MG63 (cell line): ENCODE measurements at regions not wholly inside any gene's neighbourhood (a gene's known extent, or its start where the extent isn't known, plus 50 kb on each side); places are given as distances from the start of the nearest gene placed in this dataset.
A peak's percentile ranks its signal among the peaks of the same experiment; 100 is the strongest.

Source experiments
- DNase-seq: peaks from one replicate; pipeline ENCODE4 v3.0.0-alpha.2; 2020
- H3K27me3 ChIP-seq: fragments of 250-450 bp; sonication (Bioruptor Pico); 2 replicates; pipeline ENCODE4 v1.5.1; 2020; ENCODE audit warnings: mild to moderate bottlenecking, moderate library complexity
- H3K36me3 ChIP-seq: fragments of 250-450 bp; sonication (Bioruptor Pico); 2 replicates; pipeline ENCODE4 v1.5.1; 2020; ENCODE audit warnings: mild to moderate bottlenecking, moderate library complexity
- H3K4me3 ChIP-seq: fragments of 250-450 bp; sonication (Bioruptor Pico); 2 replicates; pipeline ENCODE4 v1.5.1; 2020; ENCODE audit warnings: mild to moderate bottlenecking, moderate library complexity
- H3K9me3 ChIP-seq: fragments of 250-450 bp; sonication (Bioruptor Pico); 2 replicates; pipeline ENCODE4 v1.5.1; 2020; ENCODE audit warnings: mild to moderate bottlenecking, moderate library complexity

- DNase-seq: no peak
- H3K9me3 ChIP-seq: peaks cover 5% of the 10 kb centered on the region; the same call in 1 of the 2 replicates
- no peaks in the 10 kb centered on the region for H3K27me3 ChIP-seq
- no peaks in the 10 kb centered on the region for H3K36me3 ChIP-seq
- no peak overlapping the region for H3K4me3 ChIP-seq
Measured at GRCh38 chr13:48761256-48761655, 107.5 kb downstream of the CYSLTR2 start.

GRCh38 chr13:48769107-48769704, 115.5 kb downstream of the CYSLTR2 start:
- Histone ChIP-seq H3K36me3 (no peaks in the 10 kb centered on the region), H3K4me3 (no peak overlapping the region)
- peak; percentile 49 for DNase-seq

GRCh38 chr13:48770372-48770771, 116.6 kb downstream of the CYSLTR2 start:
- Histone ChIP-seq H3K36me3 (no peaks in the 10 kb centered on the region), H3K27me3 (no peaks in the 10 kb centered on the region), H3K4me3 (no peak overlapping the region), H3K9me3 (peaks cover 9% of the 10 kb centered on the region)
- no peak for DNase-seq

More at GRCh38 chr13:48769107-48769704, 115.5 kb downstream of the CYSLTR2 start:
- Histone ChIP-seq H3K27me3 (no peaks in the 10 kb centered on the region), H3K9me3 (peaks cover 12% of the 10 kb centered on the region)

GRCh38 chr13:48772908-48773307, 119.2 kb downstream of the CYSLTR2 start:
- H3K9me3 ChIP-seq: peaks cover 5% of the 10 kb centered on the region; the same call in 1 of the 2 replicates
- H3K4me3 ChIP-seq: no peak overlapping the region
- no peaks in the 10 kb centered on the region for H3K27me3 ChIP-seq
- no peak for DNase-seq
- H3K36me3 ChIP-seq: no peaks in the 10 kb centered on the region

GRCh38 chr13:48773531-48774275, 120.0 kb downstream of the CYSLTR2 start:
- H3K27me3 ChIP-seq: no peaks in the 10 kb centered on the region
- no peaks in the 10 kb centered on the region for H3K36me3 ChIP-seq
- H3K4me3 ChIP-seq: no peak overlapping the region
- H3K9me3 ChIP-seq: peaks cover under 1% of the 10 kb centered on the region; the same call in 1 of the 2 replicates
- no peak for DNase-seq

GRCh38 chr13:48775285-48775684, 121.6 kb downstream of the CYSLTR2 start:
- no peak for DNase-seq
- H3K4me3 ChIP-seq: no peak overlapping the region
- H3K36me3 ChIP-seq: no peaks in the 10 kb centered on the region
- no peaks in the 10 kb centered on the region for H3K9me3 ChIP-seq
- H3K27me3 ChIP-seq: no peaks in the 10 kb centered on the region

- no peaks in the 10 kb centered on the region for H3K36me3 ChIP-seq
- no peak overlapping the region for H3K4me3 ChIP-seq
- peak; percentile 43 for DNase-seq
- peaks cover 2% of the 10 kb centered on the region; the same call in 1 of the 2 replicates for H3K9me3 ChIP-seq
- H3K27me3 ChIP-seq: no peaks in the 10 kb centered on the region
Measured at GRCh38 chr13:48775804-48776203, 122.1 kb downstream of the CYSLTR2 start.

GRCh38 chr13:48776401-48776800, 122.7 kb downstream of the CYSLTR2 start:
- H3K36me3 ChIP-seq: no peaks in the 10 kb centered on the region
- no peak for DNase-seq
- H3K9me3 ChIP-seq: peaks cover 8% of the 10 kb centered on the region; the same call in 1 of the 2 replicates
- no peaks in the 10 kb centered on the region for H3K27me3 ChIP-seq
- no peak overlapping the region for H3K4me3 ChIP-seq

GRCh38 chr13:48778610-48779009, 124.9 kb downstream of the CYSLTR2 start:
- H3K27me3 ChIP-seq: no peaks in the 10 kb centered on the region
- no peaks in the 10 kb centered on the region for H3K36me3 ChIP-seq
- no peak overlapping the region for H3K4me3 ChIP-seq
- H3K9me3 ChIP-seq: peaks cover 12% of the 10 kb centered on the region; the same call in 1 of the 2 replicates
- no peak for DNase-seq

- H3K27me3 ChIP-seq: no peaks in the 10 kb centered on the region
- H3K4me3 ChIP-seq: no peak overlapping the region
- peaks cover 12% of the 10 kb centered on the region; the same call in 1 of the 2 replicates for H3K9me3 ChIP-seq
- no peaks in the 10 kb centered on the region for H3K36me3 ChIP-seq
- DNase-seq: no peak
Measured at GRCh38 chr13:48780713-48781341, 127.1 kb downstream of the CYSLTR2 start.

- Histone ChIP-seq H3K4me3 (no peak overlapping the region), H3K27me3 (no peaks in the 10 kb centered on the region), H3K36me3 (no peaks in the 10 kb centered on the region), H3K9me3 (peaks cover 12% of the 10 kb centered on the region; the same call in 1 of the 2 replicates)
- DNase-seq: no peak
Measured at GRCh38 chr13:48782429-48782840, 128.7 kb downstream of the CYSLTR2 start.

- peak; percentile 27 for DNase-seq
- H3K27me3 ChIP-seq: no peaks in the 10 kb centered on the region
Measured at GRCh38 chr13:48783181-48783630, 129.5 kb downstream of the CYSLTR2 start.

GRCh38 chr13:48783695-48784230, 130.0 kb downstream of the CYSLTR2 start:
- Histone ChIP-seq H3K4me3 (no peak overlapping the region), H3K27me3 (no peaks in the 10 kb centered on the region), H3K36me3 (no peaks in the 10 kb centered on the region), H3K9me3 (peaks cover 12% of the 10 kb centered on the region; the same call in 1 of the 2 replicates)
- DNase-seq: no peak

More at GRCh38 chr13:48783181-48783630, 129.5 kb downstream of the CYSLTR2 start:
- peaks cover 12% of the 10 kb centered on the region; the same call in 1 of the 2 replicates for H3K9me3 ChIP-seq
- H3K36me3 ChIP-seq: no peaks in the 10 kb centered on the region
- no peak overlapping the region for H3K4me3 ChIP-seq

GRCh38 chr13:48784916-48785548, 131.3 kb downstream of the CYSLTR2 start:
- Histone ChIP-seq H3K9me3 (peaks cover 12% of the 10 kb centered on the region; the same call in 1 of the 2 replicates), H3K27me3 (no peaks in the 10 kb centered on the region), H3K4me3 (no peak overlapping the region), H3K36me3 (no peaks in the 10 kb centered on the region)
- no peak for DNase-seq

GRCh38 chr13:48790199-48790598, 136.5 kb downstream of the CYSLTR2 start:
- H3K27me3 ChIP-seq: no peaks in the 10 kb centered on the region
- no peak overlapping the region for H3K4me3 ChIP-seq
- no peaks in the 10 kb centered on the region for H3K9me3 ChIP-seq
- no peaks in the 10 kb centered on the region for H3K36me3 ChIP-seq
- DNase-seq: no peak

- Histone ChIP-seq H3K36me3 (no peaks in the 10 kb centered on the region), H3K27me3 (no peaks in the 10 kb centered on the region), H3K9me3 (no peaks in the 10 kb centered on the region), H3K4me3 (no peak overlapping the region)
- DNase-seq: no peak
Measured at GRCh38 chr13:48790966-48791365, 137.2 kb downstream of the CYSLTR2 start.
